Epithelial cell of esophagus (primary cell): ENCODE measurements at regions not wholly inside any gene's neighbourhood (a gene's known extent, or its start where the extent isn't known, plus 50 kb on each side); places are given as distances from the start of the nearest gene placed in this dataset.
A peak's percentile ranks its signal among the peaks of the same experiment; 100 is the strongest.

Experiments used
- DNase-seq: peaks from one replicate; pipeline ENCODE4 v3.0.0; 2010; ENCODE audit warnings: low read depth
- H3K4me3 ChIP-seq: 2 replicates; pipeline ENCODE4 v1.5.1; 2011; ENCODE audit warnings: mild to moderate bottlenecking, low read length, control low read depth
- TF ChIP-seq, protein P1 (sequence below): IDR thresholded peaks from 2 replicates; pipeline ENCODE4 v1.5.1; 2011; ENCODE audit warnings: low read depth, mild to moderate bottlenecking, low read length, control low read depth, inconsistent platforms; ENCODE audit not compliant: insufficient read depth; ENCODE audit errors: missing control alignments

DNA sequence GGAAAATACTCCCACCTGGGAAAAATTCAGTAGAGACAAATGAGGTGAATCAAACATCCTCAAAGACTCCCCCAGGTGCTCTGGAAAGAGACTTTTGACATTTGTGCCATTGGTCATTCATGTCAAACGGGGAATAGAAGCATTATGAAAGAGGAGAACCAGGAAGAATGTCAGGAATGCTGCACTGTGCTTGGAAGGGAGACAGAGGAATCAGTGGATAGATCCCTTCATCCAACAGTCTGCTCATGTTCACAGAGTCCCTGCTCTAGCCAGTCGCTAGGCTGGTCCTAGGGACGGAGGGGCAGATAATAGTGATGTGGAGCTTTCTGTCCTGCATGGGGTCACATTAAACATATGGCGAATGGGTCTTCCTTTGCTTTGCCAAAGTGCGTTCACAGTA lies 384.4 kb downstream of the FGF9 start:
- TF ChIP-seq, protein P1, sequence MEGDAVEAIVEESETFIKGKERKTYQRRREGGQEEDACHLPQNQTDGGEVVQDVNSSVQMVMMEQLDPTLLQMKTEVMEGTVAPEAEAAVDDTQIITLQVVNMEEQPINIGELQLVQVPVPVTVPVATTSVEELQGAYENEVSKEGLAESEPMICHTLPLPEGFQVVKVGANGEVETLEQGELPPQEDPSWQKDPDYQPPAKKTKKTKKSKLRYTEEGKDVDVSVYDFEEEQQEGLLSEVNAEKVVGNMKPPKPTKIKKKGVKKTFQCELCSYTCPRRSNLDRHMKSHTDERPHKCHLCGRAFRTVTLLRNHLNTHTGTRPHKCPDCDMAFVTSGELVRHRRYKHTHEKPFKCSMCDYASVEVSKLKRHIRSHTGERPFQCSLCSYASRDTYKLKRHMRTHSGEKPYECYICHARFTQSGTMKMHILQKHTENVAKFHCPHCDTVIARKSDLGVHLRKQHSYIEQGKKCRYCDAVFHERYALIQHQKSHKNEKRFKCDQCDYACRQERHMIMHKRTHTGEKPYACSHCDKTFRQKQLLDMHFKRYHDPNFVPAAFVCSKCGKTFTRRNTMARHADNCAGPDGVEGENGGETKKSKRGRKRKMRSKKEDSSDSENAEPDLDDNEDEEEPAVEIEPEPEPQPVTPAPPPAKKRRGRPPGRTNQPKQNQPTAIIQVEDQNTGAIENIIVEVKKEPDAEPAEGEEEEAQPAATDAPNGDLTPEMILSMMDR: no peak
- H3K4me3 ChIP-seq: no peak overlapping the region

DNA sequence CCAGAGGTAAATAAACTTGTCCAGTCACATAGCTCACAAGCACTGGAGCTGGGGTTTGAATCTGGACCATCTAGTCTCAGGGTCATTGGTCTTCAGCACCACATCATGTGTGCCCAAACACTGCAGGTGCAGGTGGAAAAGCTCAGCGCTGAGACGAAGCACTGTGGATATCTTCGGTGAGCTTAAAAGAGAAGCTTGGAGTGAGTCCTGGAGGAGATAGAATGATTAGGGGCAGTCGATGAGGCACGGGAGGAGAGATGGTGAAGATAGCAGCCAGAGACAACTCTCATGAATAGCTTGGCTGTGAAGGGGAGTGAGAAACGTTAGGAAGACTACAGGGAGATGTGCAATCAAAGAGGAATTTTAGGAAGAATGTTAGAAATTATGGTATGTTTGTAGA lies 389.3 kb downstream of the FGF9 start:
- TF ChIP-seq, protein P1: no peak
- no peak for DNase-seq
- no peak overlapping the region for H3K4me3 ChIP-seq

More for the DNA sequence above, 384.4 kb downstream of the FGF9 start:
- no peak for DNase-seq

DNA sequence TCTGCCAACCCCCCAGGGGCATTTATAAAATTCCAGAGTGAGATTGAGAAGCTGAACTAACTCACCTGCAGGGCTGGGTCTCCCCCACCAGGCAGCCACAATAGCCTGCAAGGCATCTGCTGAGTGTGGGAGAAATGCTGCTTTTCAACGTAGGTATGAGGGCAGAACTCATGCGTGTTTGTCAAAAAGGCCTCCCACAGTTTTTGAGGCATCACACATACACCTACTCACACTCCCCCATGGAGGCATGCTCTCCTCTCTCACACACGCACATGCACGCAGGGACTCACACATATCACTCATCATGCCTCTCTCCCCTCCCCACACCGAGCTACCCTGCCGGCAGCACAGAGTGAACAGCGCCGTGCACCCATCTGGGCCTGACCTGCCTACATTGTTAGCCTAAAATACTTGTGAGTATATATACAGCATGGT lies 390.5 kb downstream of the FGF9 start:
- TF ChIP-seq, protein P1: no peak
- no peak overlapping the region for H3K4me3 ChIP-seq
- no peak for DNase-seq

DNA sequence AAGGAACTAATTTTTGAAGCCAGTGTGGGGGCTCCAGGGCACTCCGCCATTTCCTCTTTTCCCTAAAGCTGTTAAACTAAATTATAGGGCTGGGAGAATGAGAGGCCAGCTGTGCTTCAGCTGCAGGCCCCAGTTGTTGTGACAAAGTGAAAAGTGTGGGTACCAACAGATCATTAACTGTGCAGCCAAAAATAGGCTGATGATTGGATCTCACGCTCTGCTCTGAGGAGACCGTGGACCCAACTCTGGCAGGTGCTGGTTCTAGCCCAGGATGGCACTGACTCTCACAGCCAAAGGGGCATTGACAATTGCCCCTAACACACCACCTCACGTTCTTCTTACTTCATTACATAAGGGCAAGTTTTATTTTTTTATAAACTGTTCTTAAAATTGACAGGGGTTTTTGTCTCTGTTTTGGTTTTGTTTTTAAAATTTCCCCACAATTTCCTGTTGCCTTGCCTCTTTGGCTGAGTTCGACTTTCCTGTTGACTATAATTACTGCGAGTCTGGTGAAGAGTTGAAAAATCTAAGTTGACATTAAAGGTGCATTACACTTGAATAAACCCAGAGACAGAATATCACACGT lies 391.0 kb downstream of the FGF9 start:
- H3K4me3 ChIP-seq: no peak overlapping the region
- TF ChIP-seq, protein P1: no peak
- no peak for DNase-seq

DNA sequence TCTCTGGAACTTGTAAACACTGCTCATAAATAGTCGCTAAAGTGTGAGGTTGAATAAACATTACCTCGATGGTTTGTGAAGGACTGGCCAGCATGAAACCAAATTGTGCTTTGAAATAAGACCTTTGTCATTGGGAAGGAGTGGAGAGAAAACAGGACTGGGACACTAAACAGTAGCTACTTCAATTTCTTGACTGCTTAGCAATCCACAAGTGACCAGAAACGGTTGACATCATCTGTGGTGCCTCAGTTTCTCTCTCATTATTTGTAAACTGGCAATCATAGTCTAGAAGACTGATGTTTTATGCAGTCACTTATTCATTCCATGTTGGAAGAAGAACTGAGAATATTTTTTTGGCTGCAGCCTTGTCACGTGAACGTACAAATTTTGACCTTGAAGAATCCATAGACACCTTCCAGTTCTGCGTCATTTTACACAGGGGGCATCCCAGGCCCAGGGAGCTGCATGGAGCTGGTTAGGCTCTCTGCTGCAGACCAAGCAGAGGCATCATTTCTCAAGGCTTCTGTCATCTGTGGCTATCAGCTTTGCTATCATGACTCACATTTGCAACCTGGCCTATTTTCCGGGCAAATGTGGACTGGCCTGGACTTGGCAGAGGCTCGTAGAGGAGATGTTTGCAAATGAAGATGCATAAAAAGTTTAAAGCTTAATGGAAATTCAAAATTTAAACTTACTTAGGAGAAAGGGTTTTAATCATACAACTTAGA lies 391.8 kb downstream of the FGF9 start:
- TF ChIP-seq, protein P1: no peak
- peak; percentile 6 for DNase-seq
- H3K4me3 ChIP-seq: no peak overlapping the region

DNA sequence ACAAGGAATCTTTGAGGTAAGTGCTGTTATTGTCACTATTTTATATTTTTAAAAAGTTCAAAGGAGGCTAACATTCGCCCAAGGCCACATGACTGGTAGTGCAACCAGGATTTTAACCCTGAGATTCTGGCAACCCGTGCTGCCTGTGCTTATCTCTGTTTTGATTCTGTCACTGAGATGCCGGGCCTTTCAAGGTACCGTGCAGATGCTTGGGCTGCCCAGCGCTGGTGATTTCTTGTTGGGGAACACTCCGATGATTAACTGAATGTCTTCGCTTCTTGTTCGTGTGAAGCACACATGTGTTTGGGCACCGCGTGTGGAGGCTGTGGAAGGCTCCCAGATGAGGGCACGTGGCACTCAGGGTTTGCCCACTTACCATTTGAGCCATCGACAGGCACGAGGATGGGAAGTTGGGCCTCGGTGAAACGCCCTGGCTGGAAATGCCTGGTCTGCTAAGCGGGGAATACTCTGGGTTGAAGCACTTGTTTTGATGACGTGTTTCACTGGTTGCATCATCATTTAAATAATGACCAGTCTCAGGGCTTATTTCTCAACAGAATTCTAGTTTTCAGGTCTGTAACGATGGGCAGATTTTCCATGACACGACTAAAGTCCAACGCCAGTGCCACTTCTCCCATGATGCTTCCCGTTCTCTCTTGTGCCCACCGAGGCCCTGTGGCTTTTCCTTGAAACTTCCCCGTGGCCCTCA lies 392.7 kb downstream of the FGF9 start:
- DNase-seq: no peak
- TF ChIP-seq, protein P1: no peak
- no peak overlapping the region for H3K4me3 ChIP-seq
